Activated CD4-positive, alpha-beta T cell treated with anti-CD3 and anti-CD28 coated beads, Interleukin-2, amount 10 ng/mL, durations not matched to agents 24 days and 14 days (primary cell): ENCODE measurements at regions not wholly inside any gene's neighbourhood (a gene's known extent, or its start where the extent isn't known, plus 50 kb on each side); places are given as distances from the start of the nearest gene placed in this dataset.
"Not testable (repeated sequence)": the region's sequence is repeated elsewhere in the genome, so short reads cannot be mapped to it uniquely, and the experiment has no call there.

Experiments used
- DNase-seq: peaks from one replicate; pipeline ENCODE4 v3.0.0; 2022
- H3K27ac Mint-ChIP-seq: one replicate; pipeline ENCODE4 v1.8.0; 2022; ENCODE audit warnings: mild to moderate bottlenecking, mixed read lengths
- H3K27me3 Mint-ChIP-seq: one replicate; pipeline ENCODE4 v1.8.0; 2022; ENCODE audit warnings: mixed read lengths
- H3K36me3 Mint-ChIP-seq: one replicate; pipeline ENCODE4 v1.8.0; 2022; ENCODE audit warnings: low read depth, mild to moderate bottlenecking, mixed read lengths
- H3K4me1 Mint-ChIP-seq: one replicate; pipeline ENCODE4 v1.8.0; 2021; ENCODE audit warnings: mixed read lengths
- H3K4me3 Mint-ChIP-seq: one replicate; pipeline ENCODE4 v1.8.0; 2022; ENCODE audit warnings: mild to moderate bottlenecking, moderate library complexity, mixed read lengths
- H3K9me3 Mint-ChIP-seq: one replicate; pipeline ENCODE4 v1.8.0; 2021; ENCODE audit warnings: mixed read lengths
- intact Hi-C: fragments of 100-400 bp; cut with micrococcal nuclease; formaldehyde crosslinking; loops from one replicate; pipeline ENCODE4 v1.15.1; 2023

- Mint-ChIP-seq H3K4me1 (no peaks in the 10 kb centered on the region), H3K36me3 (no peaks in the 10 kb centered on the region), H3K4me3 (no peak overlapping the region), H3K27ac (no peak overlapping the region), H3K9me3 (no peaks in the 10 kb centered on the region), H3K27me3 (no peaks in the 10 kb centered on the region)
- intact Hi-C loops = no loop called here
- DNase-seq = no peak
These were observed 593.3 kb downstream of the CSNK1G3 start for GRCh38 chr5:124105326-124105725.

- no peak overlapping the region for H3K4me3 Mint-ChIP-seq
- no peaks in the 10 kb centered on the region for H3K9me3 Mint-ChIP-seq
- H3K27ac Mint-ChIP-seq = no peak overlapping the region
- DNase-seq = no peak
- no peaks in the 10 kb centered on the region for H3K27me3 Mint-ChIP-seq
- no peaks in the 10 kb centered on the region for H3K36me3 Mint-ChIP-seq
- intact Hi-C loops = no loop called here
- H3K4me1 Mint-ChIP-seq = no peaks in the 10 kb centered on the region
These were observed 592.8 kb downstream of the CSNK1G3 start for GRCh38 chr5:124104821-124105220.

- Mint-ChIP-seq H3K4me1 (no peaks in the 10 kb centered on the region), H3K4me3 (no peak overlapping the region), H3K27me3 (no peaks in the 10 kb centered on the region), H3K9me3 (no peaks in the 10 kb centered on the region), H3K36me3 (no peaks in the 10 kb centered on the region), H3K27ac (no peak overlapping the region)
- no peak for DNase-seq
- intact Hi-C loops = no loop called here
These were observed 592.4 kb downstream of the CSNK1G3 start for GRCh38 chr5:124104344-124104743.

- no peaks in the 10 kb centered on the region for H3K27me3 Mint-ChIP-seq
- no peak for DNase-seq
- H3K36me3 Mint-ChIP-seq = no peaks in the 10 kb centered on the region
- intact Hi-C loops = no loop called here
- H3K4me1 Mint-ChIP-seq = no peaks in the 10 kb centered on the region
- no peak overlapping the region for H3K4me3 Mint-ChIP-seq
- H3K9me3 Mint-ChIP-seq = no peaks in the 10 kb centered on the region
- no peak overlapping the region for H3K27ac Mint-ChIP-seq
These were observed 591.7 kb downstream of the CSNK1G3 start for GRCh38 chr5:124103671-124104070.

GRCh38 chr5:124103056-124103455 is 591.1 kb downstream of the CSNK1G3 start:
- H3K27ac Mint-ChIP-seq, intact Hi-C loops, H3K4me1 Mint-ChIP-seq, H3K4me3 Mint-ChIP-seq, DNase-seq, H3K36me3 Mint-ChIP-seq, H3K9me3 Mint-ChIP-seq, H3K27me3 Mint-ChIP-seq: not testable (repeated sequence)

- no peak overlapping the region for H3K4me3 Mint-ChIP-seq
- H3K27ac Mint-ChIP-seq = no peak overlapping the region
- no peaks in the 10 kb centered on the region for H3K36me3 Mint-ChIP-seq
These were observed 590.5 kb downstream of the CSNK1G3 start for GRCh38 chr5:124102486-124102885.

GRCh38 chr5:124093658-124094057 is 581.7 kb downstream of the CSNK1G3 start:
- H3K9me3 Mint-ChIP-seq = no peaks in the 10 kb centered on the region
- intact Hi-C loops = no loop called here

More at GRCh38 chr5:124102486-124102885, 590.5 kb downstream of the CSNK1G3 start:
- no peaks in the 10 kb centered on the region for H3K27me3 Mint-ChIP-seq
- H3K4me1 Mint-ChIP-seq = no peaks in the 10 kb centered on the region
- intact Hi-C loops = no loop called here
- no peak for DNase-seq
- no peaks in the 10 kb centered on the region for H3K9me3 Mint-ChIP-seq

GRCh38 chr5:124090115-124090514 is 578.1 kb downstream of the CSNK1G3 start:
- intact Hi-C loops = no loop called here

More at GRCh38 chr5:124093658-124094057, 581.7 kb downstream of the CSNK1G3 start:
- Mint-ChIP-seq H3K4me3 (no peak overlapping the region), H3K4me1 (no peaks in the 10 kb centered on the region), H3K27ac (no peak overlapping the region), H3K36me3 (no peaks in the 10 kb centered on the region), H3K27me3 (no peaks in the 10 kb centered on the region)
- no peak for DNase-seq

GRCh38 chr5:124089578-124089977 is 577.6 kb downstream of the CSNK1G3 start:
- H3K4me3 Mint-ChIP-seq = no peak overlapping the region
- no peaks in the 10 kb centered on the region for H3K4me1 Mint-ChIP-seq
- DNase-seq = no peak
- H3K36me3 Mint-ChIP-seq = no peaks in the 10 kb centered on the region
- H3K9me3 Mint-ChIP-seq = no peaks in the 10 kb centered on the region
- H3K27me3 Mint-ChIP-seq = no peaks in the 10 kb centered on the region
- intact Hi-C loops = no loop called here
- H3K27ac Mint-ChIP-seq = no peak overlapping the region

More at GRCh38 chr5:124090115-124090514, 578.1 kb downstream of the CSNK1G3 start:
- Mint-ChIP-seq H3K4me3 (no peak overlapping the region), H3K27me3 (no peaks in the 10 kb centered on the region), H3K27ac (no peak overlapping the region), H3K4me1 (no peaks in the 10 kb centered on the region), H3K9me3 (no peaks in the 10 kb centered on the region), H3K36me3 (no peaks in the 10 kb centered on the region)
- no peak for DNase-seq

- intact Hi-C loops = no loop called here
- H3K4me3 Mint-ChIP-seq = no peak overlapping the region
- no peaks in the 10 kb centered on the region for H3K9me3 Mint-ChIP-seq
- DNase-seq = no peak
- H3K27ac Mint-ChIP-seq = no peak overlapping the region
- H3K4me1 Mint-ChIP-seq = no peaks in the 10 kb centered on the region
- no peaks in the 10 kb centered on the region for H3K36me3 Mint-ChIP-seq
- H3K27me3 Mint-ChIP-seq = no peaks in the 10 kb centered on the region
These were observed 576.5 kb downstream of the CSNK1G3 start for GRCh38 chr5:124088289-124089032.

GRCh38 chr5:124087752-124088151 is 575.8 kb downstream of the CSNK1G3 start:
- no peaks in the 10 kb centered on the region for H3K27me3 Mint-ChIP-seq
- H3K4me3 Mint-ChIP-seq = no peak overlapping the region
- intact Hi-C loops = no loop called here
- no peak overlapping the region for H3K27ac Mint-ChIP-seq
- DNase-seq = no peak
- no peaks in the 10 kb centered on the region for H3K36me3 Mint-ChIP-seq
- no peaks in the 10 kb centered on the region for H3K9me3 Mint-ChIP-seq
- no peaks in the 10 kb centered on the region for H3K4me1 Mint-ChIP-seq

- Mint-ChIP-seq H3K9me3 (no peaks in the 10 kb centered on the region), H3K4me3 (no peak overlapping the region), H3K36me3 (no peaks in the 10 kb centered on the region), H3K4me1 (no peaks in the 10 kb centered on the region), H3K27me3 (no peaks in the 10 kb centered on the region), H3K27ac (no peak overlapping the region)
- DNase-seq = no peak
- intact Hi-C loops = no loop called here
These were observed 568.3 kb downstream of the CSNK1G3 start for GRCh38 chr5:124080256-124080655.

- Mint-ChIP-seq H3K27ac (no peak overlapping the region), H3K27me3 (no peaks in the 10 kb centered on the region), H3K4me3 (no peak overlapping the region), H3K36me3 (no peaks in the 10 kb centered on the region), H3K9me3 (no peaks in the 10 kb centered on the region), H3K4me1 (no peaks in the 10 kb centered on the region)
- no peak for DNase-seq
- intact Hi-C loops = no loop called here
These were observed 567.1 kb downstream of the CSNK1G3 start for GRCh38 chr5:124079062-124079461.

- no peak overlapping the region for H3K4me3 Mint-ChIP-seq
- DNase-seq = no peak
These were observed 562.5 kb downstream of the CSNK1G3 start for GRCh38 chr5:124074500-124074899.

GRCh38 chr5:124072570-124072969 is 560.6 kb downstream of the CSNK1G3 start:
- Mint-ChIP-seq H3K4me3 (no peak overlapping the region), H3K27me3 (no peaks in the 10 kb centered on the region), H3K27ac (no peak overlapping the region), H3K36me3 (no peaks in the 10 kb centered on the region), H3K9me3 (no peaks in the 10 kb centered on the region), H3K4me1 (no peaks in the 10 kb centered on the region)
- no peak for DNase-seq
- intact Hi-C loops = no loop called here

More at GRCh38 chr5:124074500-124074899, 562.5 kb downstream of the CSNK1G3 start:
- intact Hi-C loops = no loop called here
- no peaks in the 10 kb centered on the region for H3K27me3 Mint-ChIP-seq
- H3K27ac Mint-ChIP-seq = no peak overlapping the region
- H3K9me3 Mint-ChIP-seq = no peaks in the 10 kb centered on the region
- H3K36me3 Mint-ChIP-seq = no peaks in the 10 kb centered on the region
- H3K4me1 Mint-ChIP-seq = no peaks in the 10 kb centered on the region
